Right cardiac atrium (tissue), 5 donors: ENCODE measurements at regions not wholly inside any gene's neighbourhood (a gene's known extent, or its start where the extent isn't known, plus 50 kb on each side); places are given as distances from the start of the nearest gene placed in this dataset.
"Not testable (repeated sequence)": the region's sequence is repeated elsewhere in the genome, so short reads cannot be mapped to it uniquely, and the experiment has no call there.

ENCODE experiments used
- ATAC-seq, 2 donors: fragments of 200-7000 bp; cut with Tn5 transposase; one replicate each; pipeline versions ENCODE4 v1.8.0 to v1.9.1; 2020; ENCODE audit warnings: moderate library complexity in 2 of 2, mild to moderate bottlenecking in 1 of 2
- DNase-seq, 3 donors: peaks; one replicate each; pipeline ENCODE4 v3.0.0-alpha.2; 2020
- H3K27ac ChIP-seq: one replicate; pipeline ENCODE4 v1.5.1; 2013; ENCODE audit warnings: mild to moderate bottlenecking, low read length, control low read depth, moderate library complexity
- H3K27me3 ChIP-seq: one replicate; pipeline ENCODE4 v1.6.1; 2013; ENCODE audit not compliant: control insufficient read depth, insufficient read depth
- H3K4me1 ChIP-seq: one replicate; pipeline ENCODE4 v1.6.1; 2013; ENCODE audit warnings: low read length; ENCODE audit not compliant: control insufficient read depth, insufficient read depth
- H3K4me3 ChIP-seq: one replicate; pipeline ENCODE4 v1.5.1; 2013; ENCODE audit warnings: low read length, control low read depth
- H3K9me3 ChIP-seq: one replicate; pipeline ENCODE4 v1.6.1; 2013; ENCODE audit warnings: low read length; ENCODE audit not compliant: control insufficient read depth
- WGBS: extraction: QIAGEN DNeasy Blood & Tissue Kit; methylation state at CpG from one replicate; pipeline ENCODE4 v1.1.7; 2013; 5-methylcytosine and 5-hydroxymethylcytosine counted together
- intact Hi-C, 4 donors: fragments of 100-400 bp; cut with DNase I; formaldehyde crosslinking; loops; one replicate each; pipeline versions ENCODE4 v1.11.0 to v1.14.0; 2022 to 2023
- donor health status: healthy with polysubstance abuse.
- donor health status: DM: no; HTN: yes; CAD: no.
- donor health status: DM: no; HTN: no; CAD: no.
- donor health status: DM: no; HTN: yes; CAD: no; lungs with severe emphysema.
- donor health status: DM: yes; HTN: yes; CAD: no.

GRCh38 chr20:47849006-47849405 lies 63.7 kb upstream of the SULF2 start:
- Histone ChIP-seq H3K27me3 (no peaks in the 10 kb centered on the region), H3K4me3 (no peak overlapping the region), H3K27ac (no peak overlapping the region), H3K9me3 (no peaks in the 10 kb centered on the region), H3K4me1 (no peaks in the 10 kb centered on the region)
- DNase-seq = no peak
- ATAC-seq = no peak
- WGBS = 76% methylated on average over 15 of the region's 15 CpGs
- intact Hi-C loops = no loop called here

DNA sequence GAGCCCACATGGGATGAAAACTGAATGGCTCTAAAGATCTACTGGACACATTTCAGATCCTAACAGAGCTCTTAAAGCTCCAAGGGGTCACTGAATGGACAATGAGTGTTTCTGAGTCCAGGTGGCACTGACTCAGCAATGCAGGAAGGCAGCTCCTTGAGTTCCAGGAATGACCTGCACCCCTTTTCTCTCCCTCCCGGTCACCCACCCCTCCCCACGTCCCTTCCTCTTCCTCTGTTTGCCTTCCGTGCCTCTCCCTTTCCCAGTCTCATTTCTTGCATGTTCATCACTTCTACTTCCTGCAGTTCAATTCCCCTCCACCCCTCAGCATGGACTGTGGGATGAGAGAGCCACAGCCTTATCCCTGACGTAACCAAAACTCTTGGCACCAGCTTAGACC lies 63.3 kb upstream of the SULF2 start:
- WGBS = 31% methylated on average over 4 of the region's 4 CpGs
- H3K9me3 ChIP-seq, intact Hi-C loops, DNase-seq, H3K27me3 ChIP-seq, H3K4me1 ChIP-seq, H3K4me3 ChIP-seq, H3K27ac ChIP-seq: not testable (repeated sequence)
- ATAC-seq = peak in 1 of 2 donors; percentile 56

DNA sequence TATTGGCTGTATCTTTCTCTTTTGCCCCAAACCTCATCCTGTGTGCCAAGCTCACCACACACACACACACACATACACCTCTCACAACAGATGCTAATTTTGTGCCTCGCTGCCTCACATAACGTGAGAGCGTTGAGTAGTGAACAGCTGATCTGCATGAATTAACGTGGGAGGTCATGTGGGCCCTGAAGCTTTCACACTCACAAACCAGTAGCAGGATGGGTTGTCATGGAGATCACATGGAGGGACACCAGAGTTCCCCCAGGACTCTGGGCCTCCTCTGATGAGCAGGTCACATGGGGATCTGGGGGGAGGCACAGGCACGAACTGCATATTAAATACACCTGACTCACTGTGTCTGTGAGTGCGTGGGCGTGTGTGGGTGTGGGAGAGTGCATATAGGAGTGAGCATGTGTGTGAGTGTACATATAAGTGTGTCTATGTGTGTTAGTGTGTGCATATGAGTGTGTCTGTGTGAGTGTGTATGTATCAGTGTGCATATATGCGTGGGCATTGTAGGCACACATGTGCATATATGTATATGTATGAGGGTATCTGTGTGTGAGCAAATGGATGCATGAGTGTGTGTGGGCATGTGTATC lies 62.7 kb upstream of the SULF2 start:
- intact Hi-C loops = no loop called here

GRCh38 chr20:47847220-47847619 lies 61.9 kb upstream of the SULF2 start:
- H3K27me3 ChIP-seq, DNase-seq, H3K4me3 ChIP-seq, ATAC-seq, H3K4me1 ChIP-seq, H3K27ac ChIP-seq, H3K9me3 ChIP-seq, intact Hi-C loops: not testable (repeated sequence)
- WGBS = 70% methylated on average over 7 of the region's 7 CpGs

More for the DNA sequence above, 62.7 kb upstream of the SULF2 start:
- no peak overlapping the region for H3K4me3 ChIP-seq
- DNase-seq = no peak
- 77% methylated on average over 8 of the region's 8 CpGs for whole genome bisulfite sequencing
- H3K4me1 ChIP-seq = no peaks in the 10 kb centered on the region
- ATAC-seq = no peak
- no peak overlapping the region for H3K27ac ChIP-seq
- no peaks in the 10 kb centered on the region for H3K9me3 ChIP-seq
- no peaks in the 10 kb centered on the region for H3K27me3 ChIP-seq

DNA sequence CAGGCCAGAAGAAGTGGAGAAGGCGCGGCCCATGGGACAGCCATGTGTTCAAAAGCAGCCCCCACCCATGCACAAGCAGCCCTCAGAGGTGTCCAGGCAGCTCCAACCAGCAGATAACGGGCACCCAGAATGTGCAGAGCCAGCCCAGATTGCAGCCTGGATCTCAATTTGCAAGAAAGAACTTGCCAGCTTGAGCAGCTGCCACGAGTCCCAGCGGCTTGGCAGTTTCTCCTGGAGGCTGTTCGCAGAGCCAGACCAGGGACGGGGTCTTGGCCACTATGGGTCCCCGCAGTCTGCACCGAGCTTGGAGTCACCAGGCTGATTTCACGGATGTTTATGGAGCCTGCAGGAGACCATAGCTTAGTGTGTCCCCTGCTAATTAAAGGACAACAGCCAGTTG lies 61.4 kb upstream of the SULF2 start:
- H3K4me1 ChIP-seq, H3K27me3 ChIP-seq, intact Hi-C loops, H3K4me3 ChIP-seq, H3K9me3 ChIP-seq, H3K27ac ChIP-seq, DNase-seq, ATAC-seq: not testable (repeated sequence)
- 66% methylated on average over 10 of the region's 10 CpGs for WGBS

DNA sequence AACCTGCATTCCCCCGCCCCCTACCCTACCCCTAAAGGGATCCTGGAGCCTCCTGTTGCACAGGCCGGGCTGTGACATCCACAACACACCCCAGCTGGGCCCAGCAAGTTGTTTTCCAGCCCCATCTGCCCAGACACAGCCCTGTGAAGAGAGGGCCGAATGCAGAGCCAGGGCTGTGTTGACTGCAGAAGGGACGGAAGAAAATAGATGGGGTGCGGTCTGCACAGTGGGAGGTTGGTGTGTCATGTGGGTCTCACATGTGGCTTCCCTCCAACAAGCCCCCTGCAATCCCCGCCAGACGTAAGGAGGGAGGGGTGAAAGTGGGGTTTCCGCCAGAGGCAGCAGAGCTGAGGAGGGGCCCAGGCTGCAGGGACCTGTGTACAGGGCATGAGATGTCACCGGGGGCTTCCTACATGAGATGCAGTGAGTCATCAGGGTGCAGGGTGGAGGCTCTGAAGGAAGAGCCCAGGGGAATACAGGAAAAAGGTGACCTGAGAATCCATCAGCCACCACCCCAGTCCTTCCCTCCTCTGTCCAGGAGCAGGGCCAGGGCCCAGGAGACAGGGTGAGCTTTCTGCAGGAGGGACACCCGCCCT lies 60.2 kb upstream of the SULF2 start:
- ATAC-seq, H3K27ac ChIP-seq, H3K9me3 ChIP-seq, H3K4me3 ChIP-seq, H3K4me1 ChIP-seq, DNase-seq, H3K27me3 ChIP-seq, intact Hi-C loops: not testable (repeated sequence)
- 78% methylated on average over 10 of the region's 10 CpGs for WGBS

DNA sequence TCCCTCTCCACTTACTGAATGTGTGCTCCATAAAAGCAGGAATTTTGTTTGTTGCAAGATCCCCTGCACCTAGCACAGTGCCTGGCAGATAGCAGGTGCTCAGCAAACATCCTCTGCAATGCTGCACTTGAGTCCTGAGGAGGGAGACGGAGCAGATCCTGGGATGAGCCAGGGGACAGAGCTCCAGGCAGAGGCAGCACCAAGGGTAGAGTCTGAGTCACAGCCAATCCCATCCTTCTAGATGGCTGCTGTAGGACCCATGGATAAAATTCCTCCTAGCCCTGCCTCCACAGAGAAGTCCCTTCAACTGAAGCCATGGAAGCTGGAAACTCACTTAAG lies 59.3 kb upstream of the SULF2 start:
- H3K4me3 ChIP-seq, H3K9me3 ChIP-seq, ATAC-seq, DNase-seq, H3K27me3 ChIP-seq, H3K27ac ChIP-seq, H3K4me1 ChIP-seq, intact Hi-C loops: not testable (repeated sequence)
- WGBS = 71% methylated on average over 1 of the region's 1 CpG

DNA sequence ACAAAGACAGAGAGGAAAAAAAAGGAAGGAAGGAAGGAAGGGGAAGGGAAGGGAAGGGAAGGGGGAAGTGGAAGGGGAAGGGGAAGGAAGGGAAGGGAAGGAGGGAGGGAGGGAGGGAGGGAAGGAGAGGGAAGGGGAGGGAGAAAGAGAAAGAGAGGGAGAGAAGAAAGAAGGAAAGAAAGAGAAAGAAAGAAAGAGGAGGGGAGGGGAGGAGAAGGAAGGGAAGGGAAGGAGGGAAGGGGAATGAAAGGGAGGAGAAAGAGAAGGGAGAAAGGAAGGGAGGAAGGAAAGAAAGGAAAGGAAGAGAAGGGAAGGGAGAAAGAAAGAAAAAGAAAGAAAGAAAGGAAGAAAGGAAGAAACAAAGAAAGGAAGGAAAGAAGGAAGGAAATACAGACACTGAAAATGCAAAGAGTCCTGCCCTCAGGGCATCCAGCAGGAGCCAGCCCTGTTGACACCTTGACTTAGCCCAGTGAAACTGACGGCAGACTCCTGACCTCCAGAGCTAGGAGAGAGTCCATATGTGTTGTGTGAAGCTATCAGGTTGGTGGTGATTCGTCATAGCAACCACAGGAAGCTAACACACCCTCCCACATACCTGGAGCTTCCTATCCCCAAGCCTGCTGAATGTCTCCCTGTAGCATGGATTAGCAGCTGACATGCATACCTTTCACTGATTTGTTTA lies 58.7 kb upstream of the SULF2 start:
- WGBS = 39% methylated on average over 2 of the region's 2 CpGs
- no peak overlapping the region for H3K27ac ChIP-seq
- DNase-seq (no peak), ATAC-seq (no peak)
- H3K9me3 ChIP-seq = no peaks in the 10 kb centered on the region
- no peaks in the 10 kb centered on the region for H3K4me1 ChIP-seq
- intact Hi-C loops = no loop called here
- H3K27me3 ChIP-seq = no peaks in the 10 kb centered on the region
- no peak overlapping the region for H3K4me3 ChIP-seq

GRCh38 chr20:47842950-47843349 lies 57.7 kb upstream of the SULF2 start:
- DNase-seq, H3K27me3 ChIP-seq, ATAC-seq, H3K9me3 ChIP-seq, intact Hi-C loops, H3K27ac ChIP-seq, H3K4me1 ChIP-seq, H3K4me3 ChIP-seq: not testable (repeated sequence)
- 72% methylated on average over 11 of the region's 11 CpGs for WGBS

- H3K27me3 ChIP-seq, H3K27ac ChIP-seq, H3K4me3 ChIP-seq, DNase-seq, intact Hi-C loops, ATAC-seq, H3K9me3 ChIP-seq, H3K4me1 ChIP-seq: not testable (repeated sequence)
- 80% methylated on average over 12 of the region's 12 CpGs for WGBS
Measured at GRCh38 chr20:47842004-47842403, 56.7 kb upstream of the SULF2 start.

- not testable (repeated sequence) for H3K4me1 ChIP-seq, ATAC-seq, DNase-seq, H3K27ac ChIP-seq, H3K9me3 ChIP-seq, H3K27me3 ChIP-seq, H3K4me3 ChIP-seq
- intact Hi-C loops = loop anchor here in 1 of 4 donors (5.0 kb wide), 1 partner anchor 61 kb away; no protein-coding TSS in a partner anchor
- WGBS = 75% methylated on average over 6 of the region's 11 CpGs
Measured at GRCh38 chr20:47836256-47836817, 51.1 kb upstream of the SULF2 start.
